Activated T-helper 17 cell treated with anti-CD3 and anti-CD28 coated beads, Interleukin-2, amount 50 U/mL, for 72 hours (primary cell): ENCODE measurements at regions not wholly inside any gene's neighbourhood (a gene's known extent, or its start where the extent isn't known, plus 50 kb on each side); places are given as distances from the start of the nearest gene placed in this dataset.
"Not testable (repeated sequence)": the region's sequence is repeated elsewhere in the genome, so short reads cannot be mapped to it uniquely, and the experiment has no call there.

Experiments
- ATAC-seq: fragments of 150-1000 bp; cut with Tn5 transposase; replicated peaks from 2 replicates; pipeline ENCODE4 v1.10.0; 2021; ENCODE audit warnings: mild to moderate bottlenecking, moderate library complexity
- H3K27ac Mint-ChIP-seq: one replicate; pipeline ENCODE4 v1.8.0; 2022; ENCODE audit warnings: mixed read lengths
- H3K27me3 Mint-ChIP-seq: one replicate; pipeline ENCODE4 v1.8.0; 2022; ENCODE audit warnings: mixed read lengths
- H3K36me3 Mint-ChIP-seq: one replicate; pipeline ENCODE4 v1.8.0; 2022; ENCODE audit warnings: low read depth, mild to moderate bottlenecking, mixed read lengths
- H3K4me1 Mint-ChIP-seq: one replicate; pipeline ENCODE4 v1.8.0; 2022; ENCODE audit warnings: mixed read lengths
- H3K4me3 Mint-ChIP-seq: one replicate; pipeline ENCODE4 v1.8.0; 2022; ENCODE audit warnings: mild to moderate bottlenecking, mixed read lengths
- H3K9me3 Mint-ChIP-seq: one replicate; pipeline ENCODE4 v1.8.0; 2022; ENCODE audit warnings: mixed read lengths

DNA sequence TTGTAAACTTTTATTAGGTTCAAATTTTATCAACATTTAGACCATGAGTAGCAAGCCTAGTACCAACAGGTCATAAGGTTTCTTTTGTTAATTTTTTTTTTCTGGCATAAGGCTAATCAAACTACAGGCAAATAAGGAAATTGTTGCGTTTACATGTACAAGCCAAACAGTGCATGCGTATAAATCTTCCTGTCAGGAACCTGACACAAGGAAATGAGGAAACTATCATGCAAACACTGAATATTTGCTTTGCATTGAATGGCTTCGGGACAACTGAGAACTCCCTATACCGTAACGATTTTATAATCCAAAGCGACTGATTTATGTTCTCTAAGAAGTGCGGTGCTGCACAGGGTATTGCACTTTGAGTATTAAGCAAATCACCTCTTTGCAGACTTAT is 133.0 kb upstream of the TRPC4 start:
- Mint-ChIP-seq H3K27ac (no peak overlapping the region), H3K27me3 (no peaks in the 10 kb centered on the region), H3K36me3 (no peaks in the 10 kb centered on the region), H3K4me1 (no peaks in the 10 kb centered on the region), H3K9me3 (no peaks in the 10 kb centered on the region), H3K4me3 (no peak overlapping the region)
- ATAC-seq, result no peak

DNA sequence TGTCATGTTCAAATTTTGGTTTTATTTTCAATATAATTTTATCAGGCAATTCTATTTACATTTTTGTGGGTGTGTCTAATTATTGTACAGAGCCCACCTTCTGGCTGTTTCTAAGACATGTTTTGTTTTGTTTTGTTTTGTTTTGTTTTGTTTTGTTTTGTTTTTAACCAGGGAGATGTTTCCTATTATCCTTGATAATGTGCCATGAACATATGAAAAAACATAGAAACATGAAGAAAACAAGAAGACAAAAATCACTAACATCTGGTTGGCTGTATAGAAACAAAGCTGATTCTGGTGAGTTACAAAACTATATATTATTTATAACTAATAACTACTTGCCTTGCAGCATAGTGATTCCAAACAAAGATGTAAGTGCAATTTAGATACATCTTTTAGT is 128.1 kb upstream of the TRPC4 start:
- Mint-ChIP-seq H3K4me3 (no peak overlapping the region), H3K9me3 (no peaks in the 10 kb centered on the region), H3K4me1 (no peaks in the 10 kb centered on the region), H3K27me3 (no peaks in the 10 kb centered on the region), H3K36me3 (no peaks in the 10 kb centered on the region), H3K27ac (no peak overlapping the region)
- no peak for ATAC-seq

DNA sequence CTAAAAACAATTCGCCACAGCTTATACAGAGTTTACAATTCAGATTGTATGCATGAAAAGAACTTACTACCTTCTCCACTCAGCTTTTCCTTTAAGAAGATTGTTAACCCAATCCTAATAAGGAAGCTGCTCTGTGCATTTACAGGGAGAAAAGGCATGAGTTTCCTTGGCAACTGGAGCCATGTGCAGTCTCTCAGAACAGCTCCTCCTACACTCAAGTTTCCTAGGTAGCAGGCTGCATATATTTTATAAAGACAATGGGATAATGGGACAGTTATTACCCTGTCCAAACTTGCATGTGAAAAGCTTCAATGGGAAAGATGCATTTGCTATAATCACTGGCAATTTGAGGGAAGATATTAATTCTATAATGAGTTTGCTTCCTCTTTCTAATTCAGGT is 125.5 kb upstream of the TRPC4 start:
- Mint-ChIP-seq H3K36me3 (no peaks in the 10 kb centered on the region), H3K27ac (no peak overlapping the region), H3K9me3 (peaks cover 3% of the 10 kb centered on the region), H3K27me3 (no peaks in the 10 kb centered on the region), H3K4me3 (no peak overlapping the region), H3K4me1 (no peaks in the 10 kb centered on the region)
- no peak for ATAC-seq

DNA sequence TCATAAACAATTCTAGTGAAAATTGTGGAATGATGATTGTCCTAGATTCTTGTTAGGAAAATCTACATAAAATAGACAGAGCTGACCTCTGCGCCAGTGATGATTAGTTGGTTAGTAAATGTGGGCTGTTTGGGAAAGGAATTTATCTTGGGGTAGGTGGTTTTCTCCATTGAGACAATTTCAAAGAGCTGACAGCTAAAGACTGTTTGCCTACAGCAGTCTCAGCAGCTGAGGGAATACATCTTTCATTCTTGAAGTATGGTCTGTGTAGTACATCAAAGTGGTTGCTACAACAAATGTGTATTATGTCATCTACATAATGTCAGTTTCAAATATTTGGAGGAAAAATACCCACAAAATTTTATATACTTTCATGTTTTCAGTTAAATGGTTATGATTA is 117.2 kb upstream of the TRPC4 start:
- H3K36me3 Mint-ChIP-seq, result no peaks in the 10 kb centered on the region

DNA sequence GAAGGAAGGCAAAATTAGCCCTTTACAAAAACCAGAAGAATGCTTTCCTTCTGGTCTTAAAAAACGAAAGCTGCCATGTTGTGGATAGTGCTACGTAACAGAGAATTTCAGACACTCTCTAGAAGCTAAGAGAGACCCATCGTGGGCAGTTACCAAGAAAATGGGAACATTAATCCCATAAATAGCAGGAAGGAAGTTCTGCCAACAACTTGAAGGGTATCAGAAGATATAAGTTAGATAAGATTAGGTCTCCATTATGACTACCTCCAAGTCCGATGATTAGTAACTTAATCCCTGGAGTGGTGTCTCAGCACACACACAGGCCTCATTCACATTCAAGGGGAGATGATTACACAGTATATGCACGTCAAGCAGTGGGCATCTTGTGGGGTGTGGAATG is 115.7 kb upstream of the TRPC4 start:
- H3K27ac Mint-ChIP-seq, result no peak overlapping the region
- no peaks in the 10 kb centered on the region for H3K27me3 Mint-ChIP-seq
- ATAC-seq, result no peak
- H3K4me1 Mint-ChIP-seq, result no peaks in the 10 kb centered on the region
- H3K36me3 Mint-ChIP-seq, result no peaks in the 10 kb centered on the region
- H3K4me3 Mint-ChIP-seq, result no peak overlapping the region
- H3K9me3 Mint-ChIP-seq, result no peaks in the 10 kb centered on the region

More for the DNA sequence above, 117.2 kb upstream of the TRPC4 start:
- no peaks in the 10 kb centered on the region for H3K4me1 Mint-ChIP-seq
- ATAC-seq, result no peak
- H3K4me3 Mint-ChIP-seq, result no peak overlapping the region
- H3K27me3 Mint-ChIP-seq, result no peaks in the 10 kb centered on the region
- no peak overlapping the region for H3K27ac Mint-ChIP-seq
- H3K9me3 Mint-ChIP-seq, result peaks cover 3% of the 10 kb centered on the region

DNA sequence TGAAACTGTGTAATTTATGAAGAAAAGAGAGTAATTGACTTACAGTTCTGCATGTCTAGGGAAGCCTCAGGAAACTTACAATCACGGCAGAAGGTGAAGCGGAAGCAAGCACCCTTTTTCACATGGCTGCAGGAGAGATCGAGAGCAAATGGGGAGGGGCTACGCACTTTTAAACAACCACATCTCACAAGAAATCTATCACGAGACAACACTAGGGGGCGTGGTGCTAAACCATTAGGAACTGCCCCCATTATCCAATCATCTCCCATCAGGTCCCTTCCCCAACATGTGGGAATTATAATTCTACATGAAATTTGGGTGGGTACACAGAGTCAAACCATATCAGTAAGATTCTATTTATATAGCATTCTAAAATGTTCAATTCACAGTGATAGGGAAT is 114.8 kb upstream of the TRPC4 start:
- no peaks in the 10 kb centered on the region for H3K4me1 Mint-ChIP-seq

DNA sequence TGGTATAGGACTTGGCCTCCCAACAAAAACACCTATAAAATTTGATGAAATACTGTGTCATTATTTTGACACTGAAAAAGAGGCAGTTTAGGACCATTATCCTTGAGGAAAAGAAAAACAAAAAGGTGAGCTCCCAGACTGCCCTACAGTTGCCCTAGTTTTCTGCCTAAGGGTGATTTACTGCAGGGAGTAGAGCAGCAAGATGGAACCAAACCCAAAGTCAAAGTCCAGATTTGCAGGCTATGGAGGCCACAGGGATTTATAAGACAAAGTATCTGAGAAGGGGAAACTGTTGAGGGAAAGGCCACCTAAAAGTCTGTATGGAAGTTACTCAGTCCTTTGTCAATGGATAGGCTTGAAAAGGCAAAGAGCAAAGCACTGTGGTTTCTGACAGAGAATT is 112.4 kb upstream of the TRPC4 start:
- ATAC-seq, result no peak
- no peak overlapping the region for H3K4me3 Mint-ChIP-seq
- H3K9me3 Mint-ChIP-seq, result no peaks in the 10 kb centered on the region
- no peaks in the 10 kb centered on the region for H3K36me3 Mint-ChIP-seq
- no peaks in the 10 kb centered on the region for H3K27me3 Mint-ChIP-seq
- H3K27ac Mint-ChIP-seq, result no peak overlapping the region
- H3K4me1 Mint-ChIP-seq, result no peaks in the 10 kb centered on the region

More for the DNA sequence above, 114.8 kb upstream of the TRPC4 start:
- H3K27ac Mint-ChIP-seq, result no peak overlapping the region
- no peaks in the 10 kb centered on the region for H3K36me3 Mint-ChIP-seq
- H3K27me3 Mint-ChIP-seq, result no peaks in the 10 kb centered on the region
- ATAC-seq, result no peak
- H3K4me3 Mint-ChIP-seq, result no peak overlapping the region
- H3K9me3 Mint-ChIP-seq, result no peaks in the 10 kb centered on the region

DNA sequence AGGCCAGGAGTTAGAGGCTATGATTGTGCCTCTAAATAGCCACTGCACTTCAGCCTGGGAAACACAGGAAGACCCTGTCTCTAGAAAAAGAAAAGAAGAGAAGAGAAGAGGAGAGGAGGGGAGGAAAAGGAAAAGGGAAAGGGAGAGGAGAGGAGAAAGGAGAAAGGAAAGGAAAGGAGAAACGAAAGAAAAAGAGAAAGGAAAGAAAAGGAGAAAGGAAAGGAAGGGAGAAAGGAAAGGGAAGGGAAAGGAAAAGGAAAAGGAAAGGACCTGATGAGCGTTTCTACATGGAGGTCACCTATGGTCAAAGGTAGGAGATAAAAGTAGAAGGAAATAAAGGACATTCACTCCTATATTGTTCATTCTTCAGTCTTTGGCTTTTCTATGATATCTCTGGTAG is 109.1 kb upstream of the TRPC4 start:
- Mint-ChIP-seq H3K4me1 (no peaks in the 10 kb centered on the region), H3K27me3 (no peaks in the 10 kb centered on the region), H3K4me3 (no peak overlapping the region), H3K36me3 (no peaks in the 10 kb centered on the region), H3K9me3 (peaks cover 5% of the 10 kb centered on the region), H3K27ac (no peak overlapping the region)
- no peak for ATAC-seq

DNA sequence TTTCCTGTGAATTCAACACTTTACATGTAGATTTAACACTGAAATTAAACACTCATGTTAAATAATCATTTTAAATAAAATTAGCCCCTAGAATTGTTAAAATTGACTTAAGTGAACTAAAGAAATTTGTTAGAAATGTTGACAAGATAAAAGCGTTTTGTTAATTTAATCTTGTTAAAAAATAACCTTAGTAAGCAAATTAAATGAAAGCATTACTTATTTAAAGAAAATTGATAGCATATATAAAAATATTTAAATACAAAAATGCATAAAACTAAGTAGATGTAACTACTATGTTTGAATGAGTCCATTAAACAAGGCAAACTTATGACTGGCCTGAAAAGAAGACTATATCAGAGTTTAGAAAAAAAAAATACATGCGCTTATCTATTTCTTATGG is 99.0 kb upstream of the TRPC4 start:
- Mint-ChIP-seq H3K27me3 (peaks cover 3% of the 10 kb centered on the region), H3K36me3 (no peaks in the 10 kb centered on the region), H3K4me1 (no peaks in the 10 kb centered on the region), H3K27ac (no peak overlapping the region), H3K9me3 (peaks cover 14% of the 10 kb centered on the region), H3K4me3 (no peak overlapping the region)
- no peak for ATAC-seq

DNA sequence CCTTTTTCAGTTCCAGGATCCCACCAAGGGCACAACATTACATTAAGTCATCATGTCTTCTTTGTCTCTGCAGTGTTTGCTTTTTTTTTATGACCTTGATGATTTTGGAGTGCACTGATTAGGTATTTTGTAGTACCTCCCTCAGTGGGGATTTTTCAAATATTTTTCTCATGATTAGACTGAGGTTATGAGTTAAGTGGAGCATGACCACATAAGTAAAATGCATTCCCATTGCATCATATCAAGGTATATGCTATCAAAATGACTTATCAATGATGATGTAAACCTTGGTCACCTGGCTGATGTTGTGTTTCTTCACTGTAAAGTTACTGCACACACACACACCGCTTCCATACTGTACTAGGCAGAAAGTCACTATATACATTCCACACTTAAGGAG is 96.7 kb upstream of the TRPC4 start:
- Mint-ChIP-seq H3K4me1 (no peaks in the 10 kb centered on the region), H3K4me3 (no peak overlapping the region), H3K9me3 (peaks cover 10% of the 10 kb centered on the region), H3K27ac (no peak overlapping the region), H3K36me3 (no peaks in the 10 kb centered on the region), H3K27me3 (no peaks in the 10 kb centered on the region)
- ATAC-seq, result no peak

DNA sequence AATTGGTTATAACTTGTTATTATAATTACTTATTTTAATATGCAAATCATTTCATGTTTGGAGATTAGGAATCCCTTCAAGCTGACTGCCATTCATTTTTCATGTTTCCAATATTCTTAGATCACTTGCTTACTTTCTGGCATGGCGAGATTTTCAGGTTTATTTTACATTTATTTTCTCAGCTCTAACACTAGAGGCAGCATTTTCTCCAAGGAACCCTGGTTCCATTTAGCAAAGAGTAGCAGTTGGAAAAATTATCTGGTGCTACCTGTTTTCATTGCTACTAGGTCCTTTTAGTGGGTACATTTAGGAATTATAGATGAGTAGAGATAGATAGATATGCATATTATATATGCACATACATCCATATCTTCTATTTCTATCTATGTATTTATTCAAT is 90.9 kb upstream of the TRPC4 start:
- Mint-ChIP-seq H3K27ac (no peak overlapping the region), H3K4me3 (no peak overlapping the region), H3K9me3 (peaks cover 1% of the 10 kb centered on the region), H3K27me3 (peaks cover 2% of the 10 kb centered on the region), H3K36me3 (no peaks in the 10 kb centered on the region), H3K4me1 (no peaks in the 10 kb centered on the region)
- ATAC-seq, result no peak

DNA sequence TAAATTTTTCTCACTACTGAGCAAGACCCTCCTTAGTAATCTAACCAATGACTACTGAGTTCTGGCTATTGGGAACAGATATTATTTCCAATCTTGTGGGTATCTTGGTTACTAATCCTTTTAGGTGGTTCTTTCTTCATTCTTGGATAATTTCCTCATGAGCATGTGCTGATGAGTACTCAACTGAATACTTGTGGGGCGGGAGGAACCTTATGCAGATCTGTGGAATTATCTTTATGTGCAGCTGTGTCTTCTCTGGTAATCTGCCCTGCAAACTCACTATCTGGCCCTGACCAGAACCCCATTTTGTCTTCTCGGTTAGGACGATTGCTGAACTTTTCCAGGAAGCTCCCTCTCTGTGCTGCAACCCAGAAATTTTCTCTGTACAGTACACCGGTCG is 89.7 kb upstream of the TRPC4 start:
- H3K9me3 Mint-ChIP-seq, result no peaks in the 10 kb centered on the region
- peaks cover 2% of the 10 kb centered on the region for H3K27me3 Mint-ChIP-seq
- H3K27ac Mint-ChIP-seq, result no peak overlapping the region
- no peaks in the 10 kb centered on the region for H3K4me1 Mint-ChIP-seq
- ATAC-seq, result no peak
- H3K4me3 Mint-ChIP-seq, result no peak overlapping the region
- H3K36me3 Mint-ChIP-seq, result no peaks in the 10 kb centered on the region

DNA sequence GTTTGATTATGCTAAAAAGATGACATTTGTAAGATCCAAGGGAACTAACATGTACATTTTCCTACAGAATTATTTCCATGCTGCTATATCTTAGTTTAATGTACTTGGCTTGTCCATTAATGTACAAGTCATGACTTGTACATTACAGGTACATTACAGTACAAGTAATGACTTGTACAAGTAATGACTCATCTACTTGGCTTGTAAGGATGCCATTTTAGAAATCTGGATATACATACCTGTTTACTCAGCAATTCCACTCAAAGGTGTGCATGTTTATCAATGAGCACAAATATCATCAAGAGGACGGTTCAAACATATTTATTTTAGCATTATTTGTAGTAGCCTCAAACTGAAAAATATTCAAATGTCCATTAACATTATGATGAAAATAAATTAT is 87.0 kb upstream of the TRPC4 start:
- Mint-ChIP-seq H3K4me1 (no peaks in the 10 kb centered on the region), H3K27ac (no peak overlapping the region), H3K36me3 (no peaks in the 10 kb centered on the region), H3K9me3 (no peaks in the 10 kb centered on the region), H3K4me3 (no peak overlapping the region), H3K27me3 (peaks cover 2% of the 10 kb centered on the region)
- ATAC-seq, result no peak

DNA sequence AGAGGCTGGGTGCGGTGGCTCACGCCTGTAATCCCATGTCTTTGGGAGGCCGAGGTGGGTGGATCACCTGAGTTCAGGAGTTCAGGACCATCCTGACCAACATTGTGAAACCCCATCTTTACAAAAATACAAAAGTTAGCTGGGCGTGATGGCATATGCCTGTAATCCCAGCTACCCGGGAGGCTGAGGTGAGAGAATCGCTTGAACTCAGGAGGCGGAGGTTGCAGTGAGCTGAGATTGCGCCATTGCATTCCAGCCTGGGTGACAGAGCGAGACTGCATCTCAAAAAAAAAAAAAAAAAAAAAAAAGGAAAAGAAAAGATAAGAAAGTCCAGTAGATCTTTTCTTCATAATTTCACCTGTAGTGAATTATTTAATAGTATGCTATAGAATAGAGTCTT is 85.0 kb upstream of the TRPC4 start:
- not testable (repeated sequence) for H3K4me1 Mint-ChIP-seq, H3K9me3 Mint-ChIP-seq, H3K4me3 Mint-ChIP-seq, ATAC-seq, H3K36me3 Mint-ChIP-seq, H3K27me3 Mint-ChIP-seq, H3K27ac Mint-ChIP-seq

DNA sequence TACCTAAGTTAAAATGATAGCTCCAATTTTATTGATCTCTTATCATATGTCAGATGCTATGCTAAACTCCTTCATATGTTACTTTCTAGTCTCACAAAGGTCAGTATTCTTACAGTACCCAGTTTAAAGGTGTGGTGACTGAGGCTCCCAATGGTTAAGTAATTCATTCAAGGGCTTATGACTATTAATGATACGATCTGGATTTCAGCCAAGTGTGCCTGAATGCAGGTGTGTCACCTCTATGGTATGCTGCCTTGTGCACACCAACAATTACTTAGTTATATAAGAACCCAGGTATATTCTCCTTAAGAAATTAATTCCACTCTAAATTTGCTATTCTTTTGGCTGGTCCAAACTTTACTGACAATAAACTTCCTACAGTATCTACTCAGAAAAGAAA is 84.6 kb upstream of the TRPC4 start:
- ATAC-seq, result no peak
- H3K4me3 Mint-ChIP-seq, result no peak overlapping the region

DNA sequence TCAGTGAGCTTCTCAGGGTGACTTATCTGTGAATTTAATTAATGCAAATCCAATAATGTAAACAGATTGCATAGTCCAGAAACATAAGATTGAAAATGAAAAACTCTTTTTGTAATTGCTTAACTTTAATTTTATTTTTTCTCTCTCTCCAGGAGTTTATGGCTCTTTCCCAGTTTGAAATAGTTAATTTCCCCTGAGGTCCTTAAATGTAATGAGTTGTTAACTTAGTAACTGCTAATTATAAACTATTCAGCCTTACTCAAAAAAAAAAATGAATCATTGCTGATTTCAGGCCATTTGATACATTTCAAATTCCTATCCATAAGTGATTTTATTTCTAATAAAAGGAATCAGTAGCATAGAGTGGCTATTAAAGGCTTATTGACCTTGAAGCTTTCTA is 84.1 kb upstream of the TRPC4 start:
- Mint-ChIP-seq H3K36me3 (no peaks in the 10 kb centered on the region), H3K4me1 (no peaks in the 10 kb centered on the region), H3K27me3 (no peaks in the 10 kb centered on the region), H3K27ac (no peak overlapping the region), H3K4me3 (no peak overlapping the region), H3K9me3 (no peaks in the 10 kb centered on the region)
- no peak for ATAC-seq

More for the DNA sequence above, 84.6 kb upstream of the TRPC4 start:
- Mint-ChIP-seq H3K27me3 (no peaks in the 10 kb centered on the region), H3K36me3 (no peaks in the 10 kb centered on the region), H3K9me3 (no peaks in the 10 kb centered on the region), H3K27ac (no peak overlapping the region), H3K4me1 (no peaks in the 10 kb centered on the region)
